ENCODE measurements at regions not wholly inside any gene's neighbourhood (a gene's known extent, or its start where the extent isn't known, plus 50 kb on each side); places are given as distances from the start of the nearest gene placed in this dataset.

DNA sequence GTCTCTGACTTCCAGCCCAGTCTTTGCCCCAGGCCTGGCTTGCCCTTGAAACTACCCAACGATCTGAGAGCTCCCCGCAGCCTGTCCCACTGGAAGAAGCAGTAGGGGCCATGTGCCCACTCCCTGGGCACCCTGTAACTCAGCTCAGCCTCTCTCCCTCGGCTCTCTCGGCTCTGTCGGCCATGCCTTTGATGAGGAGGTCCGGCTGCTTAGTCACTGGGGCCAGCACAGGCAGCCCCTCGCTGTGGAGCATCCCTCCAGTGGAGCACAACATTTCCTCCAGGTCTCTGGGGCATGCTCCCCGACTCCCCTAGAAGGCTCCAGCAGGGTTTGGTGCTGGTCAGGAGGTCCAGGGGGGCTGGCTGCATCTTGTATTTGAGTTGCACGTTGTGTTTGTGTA is 83.3 kb upstream of the DISP3 start:
- Histone ChIP-seq H3K9me3 (ENCODE audit: control insufficient read depth, low read length) (no peaks in the 10 kb centered on the region), H3K4me3 (ENCODE audit: low read length) (no peak overlapping the region), H3K27me3 (ENCODE audit: control insufficient read depth, insufficient read depth) (no peaks in the 10 kb centered on the region), H3K27ac (ENCODE audit: low read length) (no peak overlapping the region), H3K4me1 (ENCODE audit: control insufficient read depth, insufficient read depth, low read length) (no peaks in the 10 kb centered on the region)
- WGBS, result 73% methylated on average over 9 of the region's 9 CpGs
- ATAC-seq, result no peak
- intact Hi-C loops (cut with DNase I), result no loop called here
- DNase-seq, result no peak

DNA sequence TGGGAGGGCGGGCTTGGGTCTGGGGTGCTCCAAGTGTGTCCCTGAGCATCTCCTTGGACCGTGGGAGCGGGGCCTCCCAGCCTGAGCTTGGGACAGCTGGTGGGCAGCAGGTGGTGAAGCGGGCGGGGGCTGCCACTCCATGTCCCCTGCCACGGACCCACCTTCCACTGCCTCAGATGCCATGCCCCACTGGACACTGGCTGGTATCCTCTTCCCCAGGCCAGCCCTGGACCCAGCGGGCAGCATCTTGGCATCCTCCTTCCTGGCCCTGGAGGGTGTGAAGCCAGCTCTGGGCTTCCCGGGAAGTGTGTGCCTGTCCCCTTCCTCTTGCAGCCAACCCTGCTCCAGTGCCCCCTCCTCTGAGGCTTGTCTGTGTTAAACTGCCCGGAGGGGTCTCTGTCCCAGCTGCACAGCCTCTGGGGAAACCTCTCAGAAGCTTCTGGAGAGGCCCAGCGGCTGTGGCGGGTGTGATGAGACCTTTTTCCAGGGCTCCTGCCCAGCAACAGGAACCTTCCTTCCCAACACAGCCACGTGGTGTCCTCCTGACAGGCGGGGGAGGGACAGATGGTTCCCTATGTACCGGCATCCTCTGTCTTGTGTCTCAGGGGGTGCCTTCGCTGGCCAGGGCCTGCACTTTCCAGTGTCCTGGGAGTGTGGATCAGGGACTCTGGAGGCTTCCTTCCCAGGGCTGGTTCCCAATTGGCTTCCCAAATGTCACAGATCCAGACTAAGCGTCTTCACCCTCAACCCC is 81.6 kb upstream of the DISP3 start:
- no peaks in the 10 kb centered on the region for H3K9me3 ChIP-seq (ENCODE audit: control insufficient read depth, low read length)
- 60% methylated on average over 16 of the region's 16 CpGs for WGBS
- intact Hi-C loops (cut with DNase I), result no loop called here
- H3K4me3 ChIP-seq (ENCODE audit: low read length), result no peak overlapping the region
- no peaks in the 10 kb centered on the region for H3K4me1 ChIP-seq (ENCODE audit: control insufficient read depth, insufficient read depth, low read length)
- ATAC-seq, result no peak
- H3K27ac ChIP-seq (ENCODE audit: low read length), result no peak overlapping the region
- no peaks in the 10 kb centered on the region for H3K27me3 ChIP-seq (ENCODE audit: control insufficient read depth, insufficient read depth)
- no peak for DNase-seq

DNA sequence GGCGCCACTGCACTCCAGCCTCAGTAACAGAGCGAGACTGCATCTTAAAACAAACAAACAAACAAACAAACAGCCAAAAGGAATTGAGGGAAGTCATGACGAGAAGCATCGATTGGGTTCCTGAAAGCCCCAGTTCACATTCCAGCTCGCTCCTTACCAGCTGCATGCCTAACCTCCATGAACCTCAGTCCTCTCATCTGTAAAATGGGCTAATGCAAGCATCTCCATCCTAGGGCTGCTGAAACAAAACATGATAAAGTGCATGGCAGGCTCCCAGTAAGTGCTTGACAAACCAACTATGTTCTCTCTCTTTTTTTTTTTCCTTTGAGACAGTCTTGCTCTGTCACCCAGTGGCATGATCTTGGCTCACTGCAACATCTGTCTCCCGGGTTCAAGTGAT is 79.7 kb upstream of the DISP3 start:
- Histone ChIP-seq H3K4me3 (ENCODE audit: low read length) (no peak overlapping the region), H3K27me3 (ENCODE audit: control insufficient read depth, insufficient read depth) (no peaks in the 10 kb centered on the region), H3K9me3 (ENCODE audit: control insufficient read depth, low read length) (no peaks in the 10 kb centered on the region), H3K27ac (ENCODE audit: low read length) (no peak overlapping the region), H3K4me1 (ENCODE audit: control insufficient read depth, insufficient read depth, low read length) (no peaks in the 10 kb centered on the region)
- no peak for DNase-seq
- ATAC-seq, result no peak
- WGBS, result 86% methylated on average over 6 of the region's 6 CpGs
- intact Hi-C loops (cut with DNase I), result no loop called here

DNA sequence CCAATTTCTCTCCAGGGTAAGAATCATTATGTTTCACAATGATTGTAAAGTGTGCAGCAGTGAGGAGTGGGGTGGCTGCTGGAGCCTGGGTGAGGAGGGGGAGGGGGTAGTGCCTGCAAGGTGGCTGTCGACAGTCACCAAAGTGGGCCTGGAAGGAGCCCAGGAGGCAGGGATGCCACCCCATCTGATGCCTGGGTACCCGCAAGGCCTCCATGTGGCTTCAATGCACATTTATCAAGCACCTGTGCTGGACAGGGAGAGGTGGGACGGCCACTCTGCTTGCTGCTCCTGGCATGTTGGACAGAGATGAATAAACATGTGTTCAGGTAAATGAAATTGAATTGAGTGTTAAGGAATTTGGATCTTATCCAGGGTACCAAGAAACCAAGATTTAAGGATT is 78.8 kb upstream of the DISP3 start:
- DNase-seq, result no peak
- H3K27me3 ChIP-seq (ENCODE audit: control insufficient read depth, insufficient read depth), result no peaks in the 10 kb centered on the region
- intact Hi-C loops (cut with DNase I), result no loop called here
- H3K4me1 ChIP-seq (ENCODE audit: control insufficient read depth, insufficient read depth, low read length), result no peaks in the 10 kb centered on the region
- WGBS, result 74% methylated on average over 3 of the region's 3 CpGs
- ATAC-seq, result no peak
- H3K4me3 ChIP-seq (ENCODE audit: low read length), result no peak overlapping the region
- no peaks in the 10 kb centered on the region for H3K9me3 ChIP-seq (ENCODE audit: control insufficient read depth, low read length)
- H3K27ac ChIP-seq (ENCODE audit: low read length), result no peak overlapping the region

DNA sequence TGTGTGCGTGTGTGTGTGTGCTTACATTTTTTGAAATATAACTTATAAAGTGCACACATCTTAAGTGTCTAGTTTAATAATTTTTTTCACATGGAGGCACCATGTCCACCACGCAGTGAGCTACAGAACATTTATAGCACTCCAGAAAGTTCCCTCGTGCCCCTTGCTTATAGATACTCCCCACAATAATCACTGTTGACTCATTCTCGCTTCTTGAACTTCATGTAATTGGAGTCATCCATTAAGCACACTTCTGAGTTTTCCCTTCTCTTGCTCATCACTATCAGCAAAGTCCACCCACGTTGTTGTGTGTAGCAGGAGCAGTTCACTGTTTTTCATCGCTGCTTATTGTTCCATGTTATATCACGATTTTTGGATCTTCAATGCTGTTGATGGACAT is 78.4 kb upstream of the DISP3 start:
- WGBS, result 79% methylated on average over 7 of the region's 7 CpGs
- DNase-seq (no peak), ATAC-seq (no peak)
- intact Hi-C loops (cut with DNase I), result no loop called here
- H3K4me1 ChIP-seq (ENCODE audit: control insufficient read depth, insufficient read depth, low read length), result no peaks in the 10 kb centered on the region
- H3K27ac ChIP-seq (ENCODE audit: low read length), result no peak overlapping the region
- no peaks in the 10 kb centered on the region for H3K27me3 ChIP-seq (ENCODE audit: control insufficient read depth, insufficient read depth)
- no peak overlapping the region for H3K4me3 ChIP-seq (ENCODE audit: low read length)
- H3K9me3 ChIP-seq (ENCODE audit: control insufficient read depth, low read length), result no peaks in the 10 kb centered on the region

DNA sequence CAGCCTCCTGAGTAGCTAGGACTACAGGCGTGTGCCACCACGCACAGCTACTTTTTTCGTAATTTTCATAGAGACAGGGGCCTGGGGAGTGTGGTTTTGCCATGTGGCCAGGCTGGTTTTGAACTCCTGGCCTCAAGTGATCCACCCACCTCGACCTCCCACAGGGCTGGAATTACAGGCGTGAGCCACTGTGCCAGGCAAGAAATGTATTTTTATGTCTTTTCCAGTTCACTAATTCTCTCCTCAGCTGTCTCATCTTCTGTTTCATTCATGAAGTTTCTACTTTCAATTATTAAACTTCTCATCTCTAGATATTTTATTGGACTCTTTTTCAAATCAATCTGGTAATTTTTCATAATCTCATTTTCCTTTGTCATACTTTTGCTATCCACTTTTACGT is 72.1 kb upstream of the DISP3 start:
- ATAC-seq, result no peak
- H3K4me1 ChIP-seq (ENCODE audit: control insufficient read depth, insufficient read depth, low read length), result no peaks in the 10 kb centered on the region
- 78% methylated on average over 6 of the region's 6 CpGs for WGBS
- no peaks in the 10 kb centered on the region for H3K27me3 ChIP-seq (ENCODE audit: control insufficient read depth, insufficient read depth)
- DNase-seq, result no peak
- intact Hi-C loops (cut with DNase I), result no loop called here
- no peaks in the 10 kb centered on the region for H3K9me3 ChIP-seq (ENCODE audit: control insufficient read depth, low read length)
- H3K4me3 ChIP-seq (ENCODE audit: low read length), result no peak overlapping the region
- H3K27ac ChIP-seq (ENCODE audit: low read length), result no peak overlapping the region

DNA sequence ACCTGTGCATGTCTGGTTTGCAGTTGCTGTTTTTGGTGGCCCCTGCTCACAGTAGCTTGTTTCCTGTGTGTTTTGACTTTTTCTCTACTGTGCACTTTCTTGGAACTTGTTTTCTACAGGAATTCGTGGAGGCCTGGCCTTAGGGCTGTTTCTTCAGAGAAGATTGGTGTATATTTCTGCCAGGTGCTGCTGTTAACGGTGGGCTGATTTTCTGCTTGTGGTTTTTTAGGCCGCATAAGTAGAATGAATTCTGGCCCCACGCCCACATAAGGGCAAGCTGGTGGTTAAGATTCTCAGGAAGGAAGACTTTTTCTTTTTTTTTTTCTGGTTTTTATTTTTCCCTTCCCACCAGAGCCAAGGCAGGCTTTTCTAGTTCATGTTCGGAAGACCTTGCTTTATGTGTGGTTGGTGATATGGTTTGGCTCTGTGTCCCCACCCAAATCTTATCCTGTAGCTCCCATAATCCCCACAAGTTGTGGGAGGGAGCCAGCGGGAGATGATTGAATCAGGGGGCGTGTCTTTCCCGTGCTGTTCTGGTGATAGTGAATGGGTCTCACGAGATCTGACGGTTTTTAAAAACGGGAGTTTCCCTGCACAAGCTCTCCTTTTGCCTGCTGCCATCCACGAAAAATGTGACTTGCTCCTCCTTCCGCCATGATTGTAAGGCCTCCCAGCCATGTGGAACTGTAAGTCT is 71.5 kb upstream of the DISP3 start:
- intact Hi-C loops (cut with DNase I), result no loop called here
- Histone ChIP-seq H3K4me3 (ENCODE audit: low read length) (no peak overlapping the region), H3K4me1 (ENCODE audit: control insufficient read depth, insufficient read depth, low read length) (no peaks in the 10 kb centered on the region), H3K27me3 (ENCODE audit: control insufficient read depth, insufficient read depth) (no peaks in the 10 kb centered on the region), H3K9me3 (ENCODE audit: control insufficient read depth, low read length) (no peaks in the 10 kb centered on the region), H3K27ac (ENCODE audit: low read length) (no peak overlapping the region)
- no peak for ATAC-seq
- 58% methylated on average over 13 of the region's 13 CpGs for WGBS
- no peak for DNase-seq

DNA sequence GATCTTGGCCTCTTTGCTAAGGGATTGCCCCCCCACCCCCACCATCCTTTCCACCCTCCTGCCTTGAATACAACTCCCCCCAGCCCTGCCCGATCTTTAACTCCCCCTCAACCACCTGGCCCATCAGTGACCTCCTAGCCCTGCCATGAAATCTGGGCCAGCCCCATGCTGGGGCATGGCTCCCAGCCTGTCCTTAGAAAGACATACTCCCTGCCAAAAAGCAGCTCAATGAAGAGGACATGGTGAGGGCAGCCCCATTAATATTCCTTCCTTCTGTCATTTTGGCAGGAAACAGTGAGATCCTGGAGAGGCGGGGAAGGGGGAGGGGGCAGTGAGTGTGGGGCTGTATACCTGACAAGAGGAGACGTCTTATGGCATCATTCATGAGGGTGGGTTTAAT is 66.8 kb upstream of the DISP3 start:
- no peak for DNase-seq
- Histone ChIP-seq H3K4me3 (ENCODE audit: low read length) (no peak overlapping the region), H3K27ac (ENCODE audit: low read length) (no peak overlapping the region), H3K4me1 (ENCODE audit: control insufficient read depth, insufficient read depth, low read length) (no peaks in the 10 kb centered on the region), H3K27me3 (ENCODE audit: control insufficient read depth, insufficient read depth) (no peaks in the 10 kb centered on the region), H3K9me3 (ENCODE audit: control insufficient read depth, low read length) (no peaks in the 10 kb centered on the region)
- WGBS, result 63% methylated on average over 3 of the region's 3 CpGs
- intact Hi-C loops (cut with DNase I), result no loop called here
- ATAC-seq, result no peak

DNA sequence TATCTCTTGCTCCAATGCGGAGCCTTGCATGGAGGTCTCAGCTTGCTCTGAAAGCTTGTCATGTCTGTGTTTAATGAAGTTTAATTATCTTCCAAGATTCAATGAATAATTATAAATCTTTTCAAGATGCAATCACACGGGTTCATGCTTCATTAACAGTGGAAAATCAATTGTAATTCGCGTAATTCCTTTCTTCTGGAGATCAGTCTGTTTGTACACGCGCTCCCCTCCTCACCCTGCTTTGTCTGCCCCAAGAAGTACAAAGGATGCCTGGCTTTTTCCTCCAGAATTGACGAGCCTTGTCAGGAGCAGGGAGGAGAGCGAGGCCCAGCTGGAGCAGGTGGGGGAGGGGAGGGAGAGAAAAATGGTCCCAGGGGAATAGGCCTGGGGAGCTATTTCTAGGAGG is 65.0 kb upstream of the DISP3 start:
- no peak overlapping the region for H3K27ac ChIP-seq (ENCODE audit: low read length)
- intact Hi-C loops (cut with DNase I), result no loop called here
- WGBS, result 34% methylated on average over 8 of the region's 8 CpGs
- no peak overlapping the region for H3K4me3 ChIP-seq (ENCODE audit: low read length)
- ATAC-seq (no peak), DNase-seq (no peak)
- no peaks in the 10 kb centered on the region for H3K27me3 ChIP-seq (ENCODE audit: control insufficient read depth, insufficient read depth)
- no peaks in the 10 kb centered on the region for H3K9me3 ChIP-seq (ENCODE audit: control insufficient read depth, low read length)
- no peaks in the 10 kb centered on the region for H3K4me1 ChIP-seq (ENCODE audit: control insufficient read depth, insufficient read depth, low read length)

DNA sequence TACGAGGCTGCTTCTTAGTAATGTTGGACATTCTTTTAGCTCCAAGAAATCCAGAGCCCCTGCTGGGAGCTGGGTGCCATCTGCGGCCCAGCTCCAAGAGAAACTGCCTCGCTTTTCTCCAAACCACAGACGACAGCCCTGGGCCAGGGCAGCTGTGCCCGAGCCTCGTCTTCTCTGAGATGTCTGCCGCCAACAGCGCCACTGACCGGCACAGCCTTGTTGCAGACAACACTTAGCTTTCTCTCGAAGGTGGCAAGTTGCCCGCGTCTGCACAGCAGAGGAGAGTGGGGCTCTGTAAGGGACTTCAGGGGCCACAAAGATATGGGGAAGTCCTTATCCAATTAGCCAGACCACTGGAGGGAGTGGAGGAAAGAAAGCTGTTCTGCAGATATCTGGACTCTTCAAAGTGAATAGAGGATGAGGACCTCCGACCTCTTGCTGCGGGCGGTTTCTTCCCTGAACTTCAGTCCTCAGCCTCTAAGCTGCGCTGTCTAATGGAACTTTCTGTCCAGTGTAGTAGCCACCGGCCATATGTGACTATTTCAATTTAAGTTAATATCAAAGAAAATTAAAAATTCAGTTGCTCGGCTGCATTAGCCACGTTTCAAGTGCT is 63.9 kb upstream of the DISP3 start:
- Histone ChIP-seq H3K9me3 (ENCODE audit: control insufficient read depth, low read length) (no peaks in the 10 kb centered on the region), H3K4me1 (ENCODE audit: control insufficient read depth, insufficient read depth, low read length) (no peaks in the 10 kb centered on the region), H3K27ac (ENCODE audit: low read length) (no peak overlapping the region), H3K27me3 (ENCODE audit: control insufficient read depth, insufficient read depth) (no peaks in the 10 kb centered on the region), H3K4me3 (ENCODE audit: low read length) (no peak overlapping the region)
- ATAC-seq (no peak), DNase-seq (no peak)
- intact Hi-C loops (cut with DNase I), result no loop called here
- WGBS, result 55% methylated on average over 19 of the region's 19 CpGs

DNA sequence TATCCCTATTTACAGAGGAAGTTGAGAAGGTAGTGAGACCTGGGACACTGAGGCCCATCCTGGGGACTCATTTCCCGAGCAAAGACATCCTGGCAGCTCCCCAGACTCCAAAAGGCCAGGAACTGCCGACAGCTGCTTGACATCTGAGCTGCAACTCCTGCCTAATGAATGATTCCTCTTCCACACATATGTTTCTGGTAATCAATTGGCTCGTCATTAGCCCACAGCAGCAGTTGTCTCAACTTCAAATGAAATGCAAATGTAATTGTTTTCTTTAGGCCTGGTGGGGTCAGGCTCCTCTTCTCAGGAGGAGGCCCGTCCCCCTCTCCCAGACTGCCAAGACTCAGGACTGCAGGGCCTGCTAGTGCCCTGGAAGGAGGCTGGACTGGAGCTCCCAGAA is 61.8 kb upstream of the DISP3 start:
- Histone ChIP-seq H3K27ac (ENCODE audit: low read length) (no peak overlapping the region), H3K27me3 (ENCODE audit: control insufficient read depth, insufficient read depth) (no peaks in the 10 kb centered on the region), H3K4me3 (ENCODE audit: low read length) (no peak overlapping the region), H3K4me1 (ENCODE audit: control insufficient read depth, insufficient read depth, low read length) (no peaks in the 10 kb centered on the region), H3K9me3 (ENCODE audit: control insufficient read depth, low read length) (no peaks in the 10 kb centered on the region)
- no peak for DNase-seq
- ATAC-seq, result no peak
- WGBS, result 28% methylated on average over 4 of the region's 4 CpGs
- intact Hi-C loops (cut with DNase I), result no loop called here
